H1 (cell line): ENCODE measurements at regions not wholly inside any gene's neighbourhood (a gene's known extent, or its start where the extent isn't known, plus 50 kb on each side); places are given as distances from the start of the nearest gene placed in this dataset.

Source experiments
- ASH2L ChIP-seq: fragments of 200-600, 300-600 bp; sonication (generic); IDR thresholded peaks from one replicate; pipeline ENCODE4 v1.7.1; 2017; ENCODE audit warnings: low read length
- CEBPB ChIP-seq: IDR thresholded peaks from 2 replicates; pipeline ENCODE4 v1.6.1; 2012; ENCODE audit warnings: low read depth, low read length
- CHD7 ChIP-seq: fragments of 300-600 bp; sonication (generic); IDR thresholded peaks from 2 replicates; pipeline ENCODE4 v1.7.1; 2012; ENCODE audit warnings: low read length, moderate library complexity, mild to moderate bottlenecking, inconsistent platforms; ENCODE audit not compliant: insufficient replicate concordance
- HDAC6 ChIP-seq: IDR thresholded peaks from one replicate; pipeline ENCODE4 v1.7.1; 2012; ENCODE audit warnings: low read depth, mild to moderate bottlenecking, inconsistent platforms, low read length, moderate library complexity
- RBBP5 ChIP-seq: IDR thresholded peaks from 2 replicates; pipeline ENCODE4 v1.7.1; 2012; ENCODE audit warnings: low read depth, mild to moderate bottlenecking, inconsistent platforms, low read length, moderate library complexity, borderline replicate concordance
- SIX5 ChIP-seq: IDR thresholded peaks from 2 replicates; pipeline ENCODE4 v1.6.1; 2011; ENCODE audit warnings: mild to moderate bottlenecking, low read depth, low read length
- SRF ChIP-seq: IDR thresholded peaks from 2 replicates; pipeline ENCODE4 v1.6.1; 2011; ENCODE audit warnings: mild to moderate bottlenecking, low read depth, low read length, moderate library complexity
- TF ChIP-seq, protein P1 (sequence below), 3 experiments: IDR thresholded peaks; 1 replicate in 2 of 3; 2 replicates in 1 of 3; pipeline versions ENCODE4 v1.5.1 to v1.6.1; 2011; ENCODE audit warnings: low read length in 3 of 3, mild to moderate bottlenecking in 3 of 3, inconsistent platforms in 2 of 3, low read depth in 1 of 3, moderate library complexity in 1 of 3; ENCODE audit not compliant: insufficient read depth in 1 of 3; ENCODE audit errors: control extremely low read depth in 1 of 3

DNA sequence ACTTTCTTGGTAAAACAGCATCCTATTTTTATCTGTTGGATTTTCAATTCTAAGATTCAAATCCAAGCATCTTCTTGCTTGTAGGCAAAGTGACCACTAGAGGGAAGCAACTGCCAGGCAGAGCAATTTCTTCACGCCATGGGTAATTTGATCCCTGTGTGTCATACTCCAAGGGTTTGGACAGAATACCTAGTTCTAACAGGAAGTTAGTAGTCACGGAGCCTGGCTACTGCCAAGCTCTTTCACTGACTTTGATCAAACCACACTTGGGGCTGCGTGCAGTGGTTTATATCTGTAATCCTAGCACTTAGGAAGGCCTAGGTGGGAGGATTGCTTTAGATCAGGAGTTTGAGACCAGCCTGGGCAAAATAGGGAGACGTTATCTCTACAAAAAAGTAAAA lies 473.6 kb upstream of the TNC start (continued):
- TF ChIP-seq CHD7 (peak; percentile 40), HDAC6 (no peak), RBBP5 (0 out of 2 replicates have a peak, but pooled peaks have one; percentile 44), SRF (no peak), ASH2L (peak; percentile 80), SIX5 (peak; percentile 36), CEBPB (0 out of 2 replicates have a peak, but pooled peaks have one; percentile 12)
- TF ChIP-seq, protein P1, sequence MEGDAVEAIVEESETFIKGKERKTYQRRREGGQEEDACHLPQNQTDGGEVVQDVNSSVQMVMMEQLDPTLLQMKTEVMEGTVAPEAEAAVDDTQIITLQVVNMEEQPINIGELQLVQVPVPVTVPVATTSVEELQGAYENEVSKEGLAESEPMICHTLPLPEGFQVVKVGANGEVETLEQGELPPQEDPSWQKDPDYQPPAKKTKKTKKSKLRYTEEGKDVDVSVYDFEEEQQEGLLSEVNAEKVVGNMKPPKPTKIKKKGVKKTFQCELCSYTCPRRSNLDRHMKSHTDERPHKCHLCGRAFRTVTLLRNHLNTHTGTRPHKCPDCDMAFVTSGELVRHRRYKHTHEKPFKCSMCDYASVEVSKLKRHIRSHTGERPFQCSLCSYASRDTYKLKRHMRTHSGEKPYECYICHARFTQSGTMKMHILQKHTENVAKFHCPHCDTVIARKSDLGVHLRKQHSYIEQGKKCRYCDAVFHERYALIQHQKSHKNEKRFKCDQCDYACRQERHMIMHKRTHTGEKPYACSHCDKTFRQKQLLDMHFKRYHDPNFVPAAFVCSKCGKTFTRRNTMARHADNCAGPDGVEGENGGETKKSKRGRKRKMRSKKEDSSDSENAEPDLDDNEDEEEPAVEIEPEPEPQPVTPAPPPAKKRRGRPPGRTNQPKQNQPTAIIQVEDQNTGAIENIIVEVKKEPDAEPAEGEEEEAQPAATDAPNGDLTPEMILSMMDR (IDR thresholded peaks at IDR 0.05; ENCODE audit: control extremely low read depth in 1 of 3, insufficient read depth in 1 of 3, low read depth in 1 of 3, low read length in 3 of 3), result peak in 2 of 3 experiments; percentile 67 to 92; a peak in 3 of 4 replicates
